ENCODE measurements at regions not wholly inside any gene's neighbourhood (a gene's known extent, or its start where the extent isn't known, plus 50 kb on each side); places are given as distances from the start of the nearest gene placed in this dataset.

DNA sequence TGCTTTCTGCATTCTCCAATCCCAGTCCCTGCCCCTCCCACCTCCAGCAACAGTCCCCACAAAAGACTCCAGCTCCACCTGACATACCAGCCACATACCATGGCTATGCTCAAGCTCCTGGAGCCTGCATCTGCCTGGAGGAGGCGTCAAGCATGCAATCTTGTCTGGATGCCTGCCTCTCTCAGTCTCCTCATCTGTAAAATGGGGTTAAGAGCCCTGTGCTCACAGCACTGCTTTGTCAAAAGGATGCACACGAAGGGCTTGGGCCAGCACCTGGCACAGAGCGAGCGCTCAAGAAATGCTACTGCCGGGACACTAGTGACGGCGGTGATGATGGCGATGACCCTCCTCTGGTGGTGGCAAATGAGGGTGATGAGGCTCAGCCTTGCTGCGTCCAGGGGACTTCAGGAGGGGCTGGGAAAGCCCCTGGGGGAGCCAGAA, 202.9 kb upstream of the IER5L start:
- no peak overlapping the region for H3K4me3 ChIP-seq
- no peak for TF ChIP-seq CTCF (IDR thresholded peaks at IDR 0.05)
- no peak overlapping the region for H3K27ac ChIP-seq
- DNase-seq (ENCODE audit: low spot score), result no peak

GRCh38 chr9:129379886-129380285, 201.8 kb upstream of the IER5L start:
- no peak for DNase-seq (ENCODE audit: low spot score)
- no peak for TF ChIP-seq CTCF (IDR thresholded peaks at IDR 0.05)
- Histone ChIP-seq H3K4me3 (no peak overlapping the region), H3K27ac (no peak overlapping the region)

DNA sequence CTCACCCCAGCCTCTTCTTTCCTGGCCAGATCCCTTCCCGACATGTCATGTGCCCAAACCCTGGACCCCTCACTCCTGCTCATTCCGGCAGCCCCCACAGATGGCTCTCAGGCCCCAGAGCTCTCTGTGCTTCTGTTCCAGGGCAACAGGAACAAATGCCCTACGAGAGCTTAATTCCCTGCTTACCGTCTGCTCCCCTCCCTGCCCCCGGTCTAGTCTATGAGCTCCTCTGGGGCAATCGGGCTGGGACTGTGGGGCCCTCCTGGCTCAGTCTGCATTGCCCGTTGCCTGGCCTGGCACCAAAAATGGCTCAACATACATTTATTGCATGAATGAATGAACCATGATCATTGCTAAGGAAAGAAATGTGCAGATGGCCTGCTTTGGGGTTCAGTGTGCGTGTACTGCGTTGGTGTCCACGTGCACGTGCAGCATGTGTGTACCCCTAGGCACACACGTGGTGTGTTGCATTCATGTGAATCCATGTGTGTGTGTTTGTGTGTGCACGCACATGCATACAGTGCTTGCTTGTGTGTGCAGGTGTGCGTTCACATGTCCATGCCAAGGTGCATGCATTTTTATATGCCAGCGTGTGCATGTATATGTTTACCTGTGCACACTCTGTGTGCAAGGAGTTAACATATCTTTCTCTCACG, 201.2 kb upstream of the IER5L start:
- no peak for DNase-seq (ENCODE audit: low spot score)

DNA sequence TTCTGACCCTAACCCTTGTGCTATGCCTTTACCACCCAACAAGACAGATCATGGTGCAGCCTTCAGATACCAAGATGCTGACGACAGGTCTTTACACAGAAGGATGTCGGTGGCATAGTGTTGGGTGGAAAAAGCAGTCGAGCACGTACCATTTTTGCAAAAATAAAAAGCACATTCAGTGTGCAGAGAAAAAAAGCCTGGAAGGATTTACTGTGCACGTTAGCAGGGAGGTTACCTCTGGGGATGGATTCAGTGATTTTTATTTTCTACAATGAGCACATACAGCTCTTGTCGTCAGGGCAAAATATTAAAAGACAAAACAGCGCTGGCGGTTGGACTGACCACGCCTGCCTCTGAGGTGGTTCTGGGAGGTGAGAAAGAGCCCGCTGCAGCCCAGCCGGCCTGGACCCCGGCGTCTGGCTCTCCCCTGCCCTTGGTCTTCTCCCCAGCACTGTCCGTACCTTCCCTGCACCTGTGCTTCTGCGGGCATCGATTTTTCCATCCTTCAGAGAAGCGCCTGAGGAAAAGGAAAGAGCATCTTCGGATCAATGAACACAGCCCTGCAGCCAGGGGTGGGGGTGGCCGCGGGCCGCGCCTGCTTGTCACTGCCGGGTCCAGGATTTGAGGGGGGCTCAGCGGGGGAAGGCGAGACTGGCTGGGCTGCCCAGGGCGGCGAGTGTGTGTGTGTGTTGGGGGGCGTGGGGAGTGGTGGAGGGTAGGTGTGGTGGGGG, 200.0 kb upstream of the IER5L start:
- H3K27ac ChIP-seq, result no peak overlapping the region
- DNase-seq (ENCODE audit: low spot score), result no peak
- no peak overlapping the region for H3K4me3 ChIP-seq
- TF ChIP-seq CTCF (IDR thresholded peaks at IDR 0.05), result no peak

More for the DNA sequence above, 201.2 kb upstream of the IER5L start:
- Histone ChIP-seq H3K27ac (no peak overlapping the region), H3K4me3 (no peak overlapping the region)
- TF ChIP-seq CTCF (IDR thresholded peaks at IDR 0.05), result no peak

DNA sequence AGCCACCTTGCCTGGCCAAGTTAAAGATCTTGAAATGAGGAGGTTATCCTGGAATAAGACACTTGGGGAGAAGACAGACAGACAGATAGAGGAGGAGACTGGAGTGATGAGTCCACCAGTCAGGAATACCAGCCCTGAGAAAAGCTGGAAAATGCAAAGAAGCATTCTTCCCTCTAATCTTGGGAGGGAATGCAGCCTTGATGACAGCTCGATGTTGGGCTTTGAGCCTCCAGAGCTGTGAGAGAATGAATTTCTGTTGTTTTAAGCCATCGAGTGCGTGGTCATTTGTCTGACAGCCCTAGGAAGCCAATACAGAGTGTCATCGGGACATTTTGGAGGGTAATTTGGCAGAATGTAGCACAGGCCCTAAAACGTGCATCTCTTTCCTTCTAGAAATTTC, 199.1 kb upstream of the IER5L start:
- H3K27ac ChIP-seq, result no peak overlapping the region
- no peak for DNase-seq (ENCODE audit: low spot score)
- TF ChIP-seq CTCF (IDR thresholded peaks at IDR 0.05), result no peak
- no peak overlapping the region for H3K4me3 ChIP-seq

GRCh38 chr9:129375845-129376244, 197.8 kb upstream of the IER5L start:
- Histone ChIP-seq H3K27ac (no peak overlapping the region), H3K4me3 (no peak overlapping the region)
- no peak for DNase-seq (ENCODE audit: low spot score)
- no peak for TF ChIP-seq CTCF (IDR thresholded peaks at IDR 0.05)

DNA sequence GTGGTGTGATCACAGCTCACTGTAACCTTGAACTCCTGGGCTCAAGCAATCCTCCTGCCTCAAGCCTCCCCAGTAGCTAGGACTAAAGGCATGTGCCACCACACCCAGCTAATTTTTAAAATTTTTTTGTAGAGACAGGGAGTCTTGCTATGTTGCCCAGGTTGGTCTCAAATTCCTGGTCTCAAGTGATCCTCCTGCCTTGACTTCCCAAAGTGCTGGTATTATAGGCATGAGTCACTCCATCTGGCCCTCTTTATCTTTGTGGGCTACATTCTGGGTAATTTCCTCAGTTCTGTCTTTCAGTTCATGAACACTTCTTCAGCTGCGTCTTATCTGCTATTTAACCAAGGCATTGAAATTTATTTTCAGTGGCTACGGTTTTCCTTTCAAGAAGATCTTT, 196.6 kb upstream of the IER5L start:
- Histone ChIP-seq H3K27ac (no peak overlapping the region), H3K4me3 (no peak overlapping the region)
- TF ChIP-seq CTCF (IDR thresholded peaks at IDR 0.05), result no peak
- no peak for DNase-seq (ENCODE audit: low spot score)

Data from coronary artery (tissue), 2 donors.